ENCODE measurements at regions not wholly inside any gene's neighbourhood (a gene's known extent, or its start where the extent isn't known, plus 50 kb on each side); places are given as distances from the start of the nearest gene placed in this dataset.

DNA sequence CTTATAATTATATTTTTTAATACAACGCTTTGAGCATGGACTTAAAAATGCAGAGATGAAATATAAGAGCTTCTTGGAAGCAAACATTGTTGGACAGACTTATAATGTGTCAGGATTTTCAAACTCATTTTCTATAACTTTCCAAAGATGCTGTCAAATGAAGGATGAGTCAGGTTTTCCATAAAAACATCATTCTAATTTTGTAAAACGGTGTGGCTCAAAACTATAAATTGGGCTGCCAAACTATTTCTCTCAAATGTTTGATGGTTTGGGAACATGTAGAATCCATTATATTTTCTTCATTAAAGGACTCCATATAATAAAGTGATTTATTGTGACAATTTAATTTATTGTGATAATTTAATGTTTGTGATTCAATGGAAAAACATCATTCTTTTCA lies 511.2 kb downstream of the USP25 start:
- no peak overlapping the region for H3K27ac ChIP-seq (ENCODE audit: low read length)
- no peaks in the 10 kb centered on the region for H3K36me3 ChIP-seq (ENCODE audit: control insufficient read depth in 1 of 2, insufficient read depth in 2 of 2, low read length in 2 of 2)
- no peaks in the 10 kb centered on the region for H3K27me3 ChIP-seq (ENCODE audit: low read depth, low read length)

GRCh38 chr21:16241479-16241963 lies 511.7 kb downstream of the USP25 start:
- H3K36me3 ChIP-seq (ENCODE audit: control insufficient read depth in 1 of 2, insufficient read depth in 2 of 2, low read length in 2 of 2): no peaks in the 10 kb centered on the region
- no peak overlapping the region for H3K27ac ChIP-seq (ENCODE audit: low read length)
- no peaks in the 10 kb centered on the region for H3K27me3 ChIP-seq (ENCODE audit: low read depth, low read length)
- no peaks in the 10 kb centered on the region for H3K9me3 ChIP-seq (ENCODE audit: control insufficient read depth in 1 of 2, low read length in 2 of 2)
- no peaks in the 10 kb centered on the region for H3K4me1 ChIP-seq (ENCODE audit: control insufficient read depth in 1 of 2, insufficient read depth in 2 of 2, low read length in 2 of 2)
- H3K4me3 ChIP-seq (ENCODE audit: low read depth in 1 of 2, low read length in 2 of 2): no peak overlapping the region

More for the DNA sequence above, 511.2 kb downstream of the USP25 start:
- Histone ChIP-seq H3K4me3 (ENCODE audit: low read depth in 1 of 2, low read length in 2 of 2) (no peak overlapping the region), H3K4me1 (ENCODE audit: control insufficient read depth in 1 of 2, insufficient read depth in 2 of 2, low read length in 2 of 2) (no peaks in the 10 kb centered on the region), H3K9me3 (ENCODE audit: control insufficient read depth in 1 of 2, low read length in 2 of 2) (no peaks in the 10 kb centered on the region)

- Histone ChIP-seq H3K27ac (ENCODE audit: low read length) (no peak overlapping the region), H3K36me3 (ENCODE audit: control insufficient read depth in 1 of 2, insufficient read depth in 2 of 2, low read length in 2 of 2) (no peaks in the 10 kb centered on the region), H3K4me1 (ENCODE audit: control insufficient read depth in 1 of 2, insufficient read depth in 2 of 2, low read length in 2 of 2) (no peaks in the 10 kb centered on the region), H3K9me3 (ENCODE audit: control insufficient read depth in 1 of 2, low read length in 2 of 2) (no peaks in the 10 kb centered on the region), H3K27me3 (ENCODE audit: low read depth, low read length) (no peaks in the 10 kb centered on the region), H3K4me3 (ENCODE audit: low read depth in 1 of 2, low read length in 2 of 2) (no peak overlapping the region)
These were observed 513.6 kb downstream of the USP25 start for GRCh38 chr21:16243396-16243795.

DNA sequence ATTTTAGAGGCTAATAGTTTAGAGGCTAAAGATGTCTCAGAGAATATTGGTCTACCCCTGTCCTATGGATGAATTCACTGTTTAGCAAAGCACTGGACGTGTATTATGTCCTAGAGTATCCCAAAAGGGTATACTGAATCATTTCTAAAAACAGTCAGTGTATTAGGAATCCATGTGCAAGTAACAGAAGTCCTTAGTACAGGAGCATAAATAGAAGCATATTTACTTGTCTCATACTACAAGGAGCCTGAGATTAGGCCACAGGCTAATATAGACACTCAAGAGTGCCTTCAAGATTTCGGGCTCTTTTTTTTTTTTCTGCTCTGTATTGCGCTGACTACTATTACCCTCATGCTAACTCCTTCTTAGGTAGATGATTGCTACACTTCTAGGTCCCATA lies 518.9 kb downstream of the USP25 start:
- no peaks in the 10 kb centered on the region for H3K9me3 ChIP-seq (ENCODE audit: control insufficient read depth in 1 of 2, low read length in 2 of 2)
- no peaks in the 10 kb centered on the region for H3K36me3 ChIP-seq (ENCODE audit: control insufficient read depth in 1 of 2, insufficient read depth in 2 of 2, low read length in 2 of 2)
- H3K4me1 ChIP-seq (ENCODE audit: control insufficient read depth in 1 of 2, insufficient read depth in 2 of 2, low read length in 2 of 2): no peaks in the 10 kb centered on the region
- H3K27me3 ChIP-seq (ENCODE audit: low read depth, low read length): no peaks in the 10 kb centered on the region
- H3K27ac ChIP-seq (ENCODE audit: low read length): no peak overlapping the region
- no peak overlapping the region for H3K4me3 ChIP-seq (ENCODE audit: low read depth in 1 of 2, low read length in 2 of 2)

GRCh38 chr21:16250273-16250672 lies 520.5 kb downstream of the USP25 start:
- no peaks in the 10 kb centered on the region for H3K36me3 ChIP-seq (ENCODE audit: control insufficient read depth in 1 of 2, insufficient read depth in 2 of 2, low read length in 2 of 2)
- H3K4me1 ChIP-seq (ENCODE audit: control insufficient read depth in 1 of 2, insufficient read depth in 2 of 2, low read length in 2 of 2): no peaks in the 10 kb centered on the region
- H3K27ac ChIP-seq (ENCODE audit: low read length): no peak overlapping the region
- H3K4me3 ChIP-seq (ENCODE audit: low read depth in 1 of 2, low read length in 2 of 2): no peak overlapping the region
- no peaks in the 10 kb centered on the region for H3K9me3 ChIP-seq (ENCODE audit: control insufficient read depth in 1 of 2, low read length in 2 of 2)
- no peaks in the 10 kb centered on the region for H3K27me3 ChIP-seq (ENCODE audit: low read depth, low read length)

DNA sequence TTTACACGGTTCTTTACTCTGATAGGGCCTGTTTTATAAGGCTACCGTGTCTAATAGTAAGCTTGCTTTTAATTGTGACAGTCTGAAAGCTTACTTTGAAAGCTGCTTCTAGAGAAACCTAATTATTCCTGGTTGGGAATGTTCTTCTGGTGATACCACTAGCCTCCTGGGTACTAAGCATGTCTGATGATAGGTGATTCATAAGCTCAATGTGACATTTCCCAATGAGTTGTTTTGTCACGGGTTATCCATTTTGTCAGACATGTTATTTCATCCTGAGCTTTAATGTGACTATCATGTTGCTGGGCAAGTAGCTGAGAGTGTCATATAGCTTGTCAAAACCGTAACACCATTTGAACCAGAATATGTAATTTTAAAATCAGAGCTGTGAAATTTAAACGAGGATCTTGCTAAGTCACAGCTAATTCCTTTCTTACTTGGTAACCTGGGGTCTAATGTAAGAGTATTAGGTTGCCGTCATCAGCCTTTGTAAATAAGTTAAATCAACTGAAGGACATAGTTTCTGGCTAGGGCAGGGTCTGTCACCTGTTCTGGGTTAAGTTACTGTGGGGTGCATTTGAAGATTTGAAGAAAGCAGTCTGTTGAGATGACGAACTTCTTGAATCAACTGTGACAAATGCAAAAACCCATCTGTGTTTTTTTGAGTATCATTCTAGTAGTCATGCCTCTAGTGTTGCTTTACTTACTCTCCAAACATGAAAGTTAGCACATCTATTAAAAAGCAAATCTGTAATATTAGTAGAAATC lies 529.2 kb downstream of the USP25 start:
- no peaks in the 10 kb centered on the region for H3K4me1 ChIP-seq (ENCODE audit: control insufficient read depth in 1 of 2, insufficient read depth in 2 of 2, low read length in 2 of 2)
- no peak overlapping the region for H3K27ac ChIP-seq (ENCODE audit: low read length)
- H3K4me3 ChIP-seq (ENCODE audit: low read depth in 1 of 2, low read length in 2 of 2): no peak overlapping the region
- no peaks in the 10 kb centered on the region for H3K9me3 ChIP-seq (ENCODE audit: control insufficient read depth in 1 of 2, low read length in 2 of 2)
- no peaks in the 10 kb centered on the region for H3K36me3 ChIP-seq (ENCODE audit: control insufficient read depth in 1 of 2, insufficient read depth in 2 of 2, low read length in 2 of 2)
- no peaks in the 10 kb centered on the region for H3K27me3 ChIP-seq (ENCODE audit: low read depth, low read length)

DNA sequence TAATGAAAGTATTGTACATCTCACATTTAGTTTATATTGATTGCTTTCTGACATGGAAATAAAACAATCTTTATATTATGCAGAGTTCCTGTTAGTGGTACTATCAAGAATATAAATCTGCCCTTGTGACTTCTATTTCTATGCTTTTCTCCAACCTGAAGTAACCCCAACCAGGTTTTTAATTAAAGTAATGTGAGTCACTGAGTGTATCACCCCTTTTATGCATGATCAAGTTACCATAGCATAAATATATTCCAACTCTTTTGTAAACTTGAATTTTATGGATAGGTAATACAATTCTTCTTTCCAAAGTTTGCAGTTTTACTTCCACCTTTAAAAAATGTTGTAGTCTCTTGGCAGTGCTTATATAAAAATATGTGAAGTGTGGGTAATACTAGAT lies 532.3 kb downstream of the USP25 start:
- no peak overlapping the region for H3K27ac ChIP-seq (ENCODE audit: low read length)
- H3K9me3 ChIP-seq (ENCODE audit: control insufficient read depth in 1 of 2, low read length in 2 of 2): no peaks in the 10 kb centered on the region
- H3K27me3 ChIP-seq (ENCODE audit: low read depth, low read length): no peaks in the 10 kb centered on the region
- no peaks in the 10 kb centered on the region for H3K36me3 ChIP-seq (ENCODE audit: control insufficient read depth in 1 of 2, insufficient read depth in 2 of 2, low read length in 2 of 2)
- H3K4me3 ChIP-seq (ENCODE audit: low read depth in 1 of 2, low read length in 2 of 2): no peak overlapping the region
- H3K4me1 ChIP-seq (ENCODE audit: control insufficient read depth in 1 of 2, insufficient read depth in 2 of 2, low read length in 2 of 2): no peaks in the 10 kb centered on the region

DNA sequence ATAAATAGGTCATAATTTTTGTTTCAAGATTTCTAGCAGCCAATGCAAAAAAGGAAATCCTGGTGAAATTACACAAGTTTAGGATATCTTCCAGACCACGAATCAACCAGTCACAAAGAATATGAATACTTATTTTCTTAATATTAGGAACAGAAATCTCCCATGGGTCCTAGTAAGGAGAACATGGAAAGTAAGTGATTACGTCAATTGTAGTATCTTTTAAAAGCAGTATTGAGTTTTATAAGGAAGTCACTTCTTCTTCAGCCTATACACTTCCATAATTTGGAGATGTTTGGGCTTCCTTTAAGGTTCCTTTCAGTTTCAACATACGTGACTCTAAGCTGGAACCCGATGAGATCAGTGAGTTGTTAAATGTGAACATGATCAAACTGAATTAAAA lies 534.5 kb downstream of the USP25 start:
- Histone ChIP-seq H3K4me3 (ENCODE audit: low read depth in 1 of 2, low read length in 2 of 2) (no peak overlapping the region), H3K36me3 (ENCODE audit: control insufficient read depth in 1 of 2, insufficient read depth in 2 of 2, low read length in 2 of 2) (no peaks in the 10 kb centered on the region), H3K27me3 (ENCODE audit: low read depth, low read length) (no peaks in the 10 kb centered on the region), H3K4me1 (ENCODE audit: control insufficient read depth in 1 of 2, insufficient read depth in 2 of 2, low read length in 2 of 2) (no peaks in the 10 kb centered on the region), H3K9me3 (ENCODE audit: control insufficient read depth in 1 of 2, low read length in 2 of 2) (no peaks in the 10 kb centered on the region), H3K27ac (ENCODE audit: low read length) (no peak overlapping the region)

DNA sequence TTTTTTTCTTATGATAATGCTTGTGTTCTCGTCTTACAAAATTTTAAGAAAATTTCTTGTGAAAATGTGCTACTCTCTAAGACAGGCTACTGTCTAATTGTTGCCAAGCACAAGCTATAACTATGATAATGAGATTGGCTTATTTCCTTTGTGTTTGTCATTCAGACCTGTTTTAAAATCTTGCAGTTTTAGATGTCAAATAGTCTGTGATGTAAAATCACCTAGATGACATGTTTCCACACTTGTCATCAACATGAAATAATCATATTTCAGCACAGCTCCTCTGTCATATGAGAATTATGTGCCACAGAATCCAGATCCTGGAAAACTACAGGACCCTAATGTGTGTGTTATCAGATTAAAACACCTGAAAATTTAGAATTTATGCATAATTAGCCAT lies 539.7 kb downstream of the USP25 start:
- Histone ChIP-seq H3K27me3 (ENCODE audit: low read depth, low read length) (no peaks in the 10 kb centered on the region), H3K27ac (ENCODE audit: low read length) (no peak overlapping the region), H3K36me3 (ENCODE audit: control insufficient read depth in 1 of 2, insufficient read depth in 2 of 2, low read length in 2 of 2) (no peaks in the 10 kb centered on the region), H3K9me3 (ENCODE audit: control insufficient read depth in 1 of 2, low read length in 2 of 2) (no peaks in the 10 kb centered on the region), H3K4me3 (ENCODE audit: low read depth in 1 of 2, low read length in 2 of 2) (no peak overlapping the region), H3K4me1 (ENCODE audit: control insufficient read depth in 1 of 2, insufficient read depth in 2 of 2, low read length in 2 of 2) (no peaks in the 10 kb centered on the region)

DNA sequence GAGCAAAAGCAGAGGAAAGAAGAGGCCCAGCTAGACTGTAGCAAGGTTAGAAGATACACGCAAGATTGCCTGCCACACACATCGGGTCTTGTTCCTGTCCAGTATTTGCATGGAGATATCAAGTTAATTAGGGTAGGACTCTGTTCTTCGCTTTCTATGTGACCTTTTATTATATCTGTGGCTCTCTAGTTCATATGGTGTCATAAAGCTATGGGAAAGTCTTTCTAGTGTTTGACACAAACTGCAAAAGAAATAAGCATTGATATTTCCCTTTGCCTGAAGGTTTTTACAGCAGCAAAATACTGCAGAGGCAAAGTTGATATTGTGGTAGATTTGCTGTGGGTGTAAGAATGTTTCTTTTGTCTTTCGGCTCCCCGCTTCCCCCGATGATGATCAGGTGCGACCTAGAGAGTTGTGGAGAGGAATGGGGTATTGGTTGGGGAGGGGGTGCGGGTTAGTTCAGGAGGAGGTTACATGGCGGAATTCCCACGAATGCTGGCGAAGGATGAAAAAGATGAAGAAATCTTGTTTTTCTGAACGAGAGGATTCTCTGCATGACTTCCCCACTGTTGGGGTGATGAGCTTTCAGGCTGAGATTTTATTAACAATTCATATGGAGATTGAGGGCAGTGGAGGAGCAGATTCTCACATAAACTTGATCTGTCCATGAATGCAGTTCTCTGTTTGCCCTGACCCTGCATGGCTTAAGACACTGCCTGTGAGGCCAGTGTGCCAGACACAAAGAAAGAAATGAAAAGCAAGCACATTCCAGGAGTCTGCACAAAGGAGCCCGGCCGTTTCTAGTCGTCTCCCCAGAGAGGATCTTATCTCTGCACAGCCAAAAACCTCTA lies 550.2 kb downstream of the USP25 start:
- Histone ChIP-seq H3K27ac (ENCODE audit: low read length) (peak overlapping the region; percentile 24), H3K4me1 (ENCODE audit: control insufficient read depth in 1 of 2, insufficient read depth in 2 of 2, low read length in 2 of 2) (peaks cover 0 to 12% of the 10 kb centered on the region in 2 donors), H3K9me3 (ENCODE audit: control insufficient read depth in 1 of 2, low read length in 2 of 2) (peaks cover 0 to 3% of the 10 kb centered on the region in 2 donors), H3K4me3 (ENCODE audit: low read depth in 1 of 2, low read length in 2 of 2) (peak overlapping the region; percentile 18 to 51), H3K27me3 (ENCODE audit: low read depth, low read length) (no peaks in the 10 kb centered on the region), H3K36me3 (ENCODE audit: control insufficient read depth in 1 of 2, insufficient read depth in 2 of 2, low read length in 2 of 2) (peaks cover 0 to 4% of the 10 kb centered on the region in 2 donors)

GRCh38 chr21:16280686-16281091 lies 550.9 kb downstream of the USP25 start:
- peaks cover 0 to 18% of the 10 kb centered on the region in 2 donors for H3K4me1 ChIP-seq (ENCODE audit: control insufficient read depth in 1 of 2, insufficient read depth in 2 of 2, low read length in 2 of 2)
- peaks cover 0 to 4% of the 10 kb centered on the region in 2 donors for H3K36me3 ChIP-seq (ENCODE audit: control insufficient read depth in 1 of 2, insufficient read depth in 2 of 2, low read length in 2 of 2)
- peaks cover 0 to 3% of the 10 kb centered on the region in 2 donors for H3K9me3 ChIP-seq (ENCODE audit: control insufficient read depth in 1 of 2, low read length in 2 of 2)
- peak overlapping the region; percentile 24 for H3K27ac ChIP-seq (ENCODE audit: low read length)
- H3K27me3 ChIP-seq (ENCODE audit: low read depth, low read length): no peaks in the 10 kb centered on the region
- peak overlapping the region; percentile 18 to 51 for H3K4me3 ChIP-seq (ENCODE audit: low read depth in 1 of 2, low read length in 2 of 2)

Data from muscle layer of duodenum (tissue), 2 donors.